HUES6 (cell line): ENCODE measurements at regions not wholly inside any gene's neighbourhood (a gene's known extent, or its start where the extent isn't known, plus 50 kb on each side); places are given as distances from the start of the nearest gene placed in this dataset.

Source experiments
- H3K27ac ChIP-seq: 2 replicates; pipeline ENCODE4 v1.7.0; 2013; ENCODE audit warnings: low read depth, mild to moderate bottlenecking, low read length, inconsistent platforms
- H3K27me3 ChIP-seq: 2 replicates; pipeline ENCODE4 v1.6.1; 2013; ENCODE audit warnings: low read length; ENCODE audit not compliant: control insufficient read depth, insufficient read depth
- H3K36me3 ChIP-seq: 2 replicates; pipeline ENCODE4 v1.6.1; 2013; ENCODE audit warnings: low read length; ENCODE audit not compliant: control insufficient read depth, insufficient read depth
- H3K4me1 ChIP-seq: 2 replicates; pipeline ENCODE4 v1.6.1; 2013; ENCODE audit warnings: low read length; ENCODE audit not compliant: control insufficient read depth, insufficient read depth
- H3K4me3 ChIP-seq: 2 replicates; pipeline ENCODE4 v1.5.1; 2013; ENCODE audit warnings: low read depth, low read length
- H3K9ac ChIP-seq: one replicate; pipeline ENCODE4 v1.6.1; 2013; ENCODE audit warnings: mild to moderate bottlenecking, low read length
- H3K9me3 ChIP-seq: 2 replicates; pipeline ENCODE4 v1.6.1; 2013; ENCODE audit warnings: low read depth, low read length; ENCODE audit not compliant: control insufficient read depth, insufficient read depth

DNA sequence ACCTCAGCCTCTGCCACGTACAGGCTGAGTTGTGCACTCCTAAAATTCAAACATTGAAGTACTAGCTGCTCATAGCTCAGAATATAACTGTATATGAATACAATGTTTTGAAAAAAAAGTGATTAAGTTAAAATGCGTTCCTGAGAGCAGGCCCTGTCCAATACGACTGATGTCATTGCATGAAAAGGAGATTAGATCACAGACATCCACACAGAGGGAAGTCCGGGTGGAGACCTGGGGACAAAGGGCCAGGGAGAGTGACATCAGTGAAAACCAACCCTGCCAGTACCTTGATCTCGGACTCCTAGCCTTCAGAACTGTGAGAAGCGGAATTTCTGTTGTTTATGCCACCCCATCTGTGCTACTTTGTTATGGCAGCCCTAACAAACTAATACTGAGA, 311.4 kb upstream of the NR2F2 start:
- no peaks in the 10 kb centered on the region for H3K27me3 ChIP-seq
- no peak overlapping the region for H3K9ac ChIP-seq
- H3K9me3 ChIP-seq = peaks cover 4% of the 10 kb centered on the region; the same call in 1 of the 2 replicates
- no peak overlapping the region for H3K27ac ChIP-seq
- H3K4me3 ChIP-seq = no peak overlapping the region
- no peaks in the 10 kb centered on the region for H3K36me3 ChIP-seq
- H3K4me1 ChIP-seq = no peaks in the 10 kb centered on the region

DNA sequence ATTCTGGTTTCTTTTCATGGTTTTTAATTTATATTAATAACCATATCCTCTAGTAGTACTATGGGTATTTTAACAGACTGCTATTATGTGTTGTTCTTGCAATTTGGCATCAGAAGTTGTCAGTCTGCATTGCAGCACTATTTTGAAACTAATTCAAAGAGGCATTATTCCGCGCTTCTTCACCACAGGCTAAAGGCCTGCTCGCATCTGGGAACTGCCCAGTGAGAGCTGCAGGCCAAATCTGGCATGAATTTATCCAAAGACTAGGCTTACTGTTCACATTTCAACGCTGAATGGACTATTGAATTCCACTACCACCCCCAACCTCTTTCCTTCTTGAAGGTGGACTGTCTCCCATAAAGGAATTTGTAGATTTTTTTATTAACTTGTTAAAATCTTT, 310.4 kb upstream of the NR2F2 start:
- Histone ChIP-seq H3K9me3 (peaks cover 4% of the 10 kb centered on the region; the same call in 1 of the 2 replicates), H3K4me3 (no peak overlapping the region), H3K27ac (no peak overlapping the region), H3K9ac (no peak overlapping the region), H3K36me3 (no peaks in the 10 kb centered on the region), H3K4me1 (no peaks in the 10 kb centered on the region), H3K27me3 (no peaks in the 10 kb centered on the region)

DNA sequence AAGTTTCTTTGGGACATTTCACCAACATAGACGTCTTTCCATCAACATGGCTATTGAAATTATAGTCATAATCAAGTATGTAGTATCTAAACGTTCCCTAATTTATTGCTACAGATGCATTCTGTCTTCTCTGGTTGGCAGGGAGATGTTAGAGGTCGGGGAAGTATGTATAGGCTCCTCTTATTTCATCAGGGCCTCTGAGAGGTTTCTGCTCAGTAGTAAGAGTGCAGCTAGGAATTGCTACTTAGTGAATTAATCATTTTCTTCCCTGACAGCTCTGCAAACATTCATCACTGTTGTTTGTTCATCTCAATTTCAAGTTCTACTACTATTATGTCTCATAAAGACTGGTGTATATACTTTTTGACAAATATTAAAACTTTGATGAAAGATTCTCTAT, 309.7 kb upstream of the NR2F2 start:
- Histone ChIP-seq H3K4me3 (no peak overlapping the region), H3K27me3 (no peaks in the 10 kb centered on the region), H3K9ac (no peak overlapping the region), H3K4me1 (no peaks in the 10 kb centered on the region), H3K27ac (no peak overlapping the region), H3K36me3 (no peaks in the 10 kb centered on the region), H3K9me3 (peaks cover 4% of the 10 kb centered on the region; the same call in 1 of the 2 replicates)

DNA sequence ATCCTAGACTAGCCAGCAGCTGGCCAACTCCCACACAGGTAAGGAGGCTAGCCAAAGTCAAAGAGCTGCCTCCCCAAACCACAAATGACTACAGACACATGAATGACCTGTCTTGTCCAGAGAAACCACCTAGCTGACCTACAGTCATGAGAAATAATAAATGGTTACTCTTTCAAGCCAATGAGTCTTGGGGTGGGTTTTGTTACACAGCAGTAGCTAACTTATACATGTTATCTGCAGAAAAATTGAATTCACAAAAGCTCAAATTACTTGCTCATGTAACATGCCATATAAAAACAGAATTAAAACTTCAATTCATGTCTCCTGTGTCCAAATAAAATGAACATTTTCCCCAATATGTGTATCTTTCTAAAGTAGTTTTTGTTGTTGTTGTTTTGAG, 307.4 kb upstream of the NR2F2 start:
- Histone ChIP-seq H3K27me3 (no peaks in the 10 kb centered on the region), H3K4me1 (no peaks in the 10 kb centered on the region), H3K4me3 (no peak overlapping the region), H3K9ac (no peak overlapping the region), H3K36me3 (no peaks in the 10 kb centered on the region), H3K27ac (no peak overlapping the region), H3K9me3 (peaks cover 4% of the 10 kb centered on the region; the same call in 1 of the 2 replicates)

DNA sequence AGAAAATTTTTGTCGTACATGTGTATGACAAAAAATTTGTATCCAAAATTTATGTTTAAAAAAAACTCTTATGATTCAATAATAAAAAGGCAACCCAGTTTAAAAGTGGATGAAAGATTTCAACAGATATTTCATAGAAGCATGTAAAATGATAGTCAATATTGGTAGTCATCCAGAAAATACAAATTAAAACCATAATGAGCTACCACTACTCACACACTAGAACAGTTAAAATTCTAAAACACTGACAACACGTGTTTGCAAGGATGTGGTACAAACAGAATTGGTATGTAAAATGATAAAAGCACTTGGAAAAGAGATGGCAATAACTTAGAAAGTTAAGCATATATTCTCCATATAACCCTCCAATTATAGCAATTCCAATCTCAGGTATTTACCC, 303.0 kb upstream of the NR2F2 start:
- Histone ChIP-seq H3K27me3 (no peaks in the 10 kb centered on the region), H3K4me3 (no peak overlapping the region), H3K27ac (no peak overlapping the region), H3K9ac (no peak overlapping the region), H3K4me1 (no peaks in the 10 kb centered on the region), H3K9me3 (peaks cover 4% of the 10 kb centered on the region; the same call in 1 of the 2 replicates), H3K36me3 (no peaks in the 10 kb centered on the region)

DNA sequence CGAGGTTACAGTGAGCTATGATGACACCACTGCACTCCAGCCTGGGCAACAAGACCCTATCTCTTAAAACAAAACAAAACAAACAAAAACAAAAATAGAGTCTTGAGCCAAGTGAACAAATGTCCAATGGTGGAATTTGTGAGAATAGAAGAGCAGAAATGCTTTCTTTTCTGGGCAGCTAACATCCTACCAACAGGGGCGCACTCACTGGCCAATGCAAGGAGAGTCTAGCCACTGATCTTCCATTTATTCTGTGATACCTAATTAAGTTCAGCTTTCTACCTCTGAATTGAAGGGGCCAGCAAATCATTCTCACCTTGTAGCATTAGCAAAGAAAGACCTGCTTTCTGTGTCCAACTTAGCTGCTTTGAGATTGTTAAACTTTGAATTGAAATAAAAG, 301.9 kb upstream of the NR2F2 start:
- Histone ChIP-seq H3K36me3 (no peaks in the 10 kb centered on the region), H3K9ac (no peak overlapping the region), H3K9me3 (no peaks in the 10 kb centered on the region), H3K4me1 (no peaks in the 10 kb centered on the region), H3K27me3 (no peaks in the 10 kb centered on the region), H3K27ac (no peak overlapping the region), H3K4me3 (no peak overlapping the region)

DNA sequence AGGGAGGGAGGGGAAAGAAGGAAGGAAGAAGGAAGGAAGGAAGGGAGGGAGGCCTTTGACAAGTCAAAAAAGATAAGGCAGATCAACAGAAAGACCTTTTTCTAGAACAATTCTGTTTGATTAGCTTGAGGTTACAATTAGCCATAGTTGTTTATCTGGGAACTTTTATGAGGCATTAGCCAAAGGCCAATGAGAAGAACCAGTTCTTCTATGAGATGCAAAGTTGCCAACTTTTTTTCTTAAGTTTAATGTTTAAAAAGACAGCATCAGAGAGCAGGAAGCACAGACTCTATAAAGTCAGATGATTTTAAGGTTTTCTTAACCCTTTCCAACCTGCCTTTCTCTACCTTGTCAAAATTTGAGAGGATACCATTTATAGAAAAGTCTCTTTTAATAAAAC, 301.3 kb upstream of the NR2F2 start:
- Histone ChIP-seq H3K27ac (no peak overlapping the region), H3K4me1 (no peaks in the 10 kb centered on the region), H3K27me3 (no peaks in the 10 kb centered on the region), H3K4me3 (no peak overlapping the region), H3K9ac (no peak overlapping the region), H3K9me3 (no peaks in the 10 kb centered on the region), H3K36me3 (no peaks in the 10 kb centered on the region)

DNA sequence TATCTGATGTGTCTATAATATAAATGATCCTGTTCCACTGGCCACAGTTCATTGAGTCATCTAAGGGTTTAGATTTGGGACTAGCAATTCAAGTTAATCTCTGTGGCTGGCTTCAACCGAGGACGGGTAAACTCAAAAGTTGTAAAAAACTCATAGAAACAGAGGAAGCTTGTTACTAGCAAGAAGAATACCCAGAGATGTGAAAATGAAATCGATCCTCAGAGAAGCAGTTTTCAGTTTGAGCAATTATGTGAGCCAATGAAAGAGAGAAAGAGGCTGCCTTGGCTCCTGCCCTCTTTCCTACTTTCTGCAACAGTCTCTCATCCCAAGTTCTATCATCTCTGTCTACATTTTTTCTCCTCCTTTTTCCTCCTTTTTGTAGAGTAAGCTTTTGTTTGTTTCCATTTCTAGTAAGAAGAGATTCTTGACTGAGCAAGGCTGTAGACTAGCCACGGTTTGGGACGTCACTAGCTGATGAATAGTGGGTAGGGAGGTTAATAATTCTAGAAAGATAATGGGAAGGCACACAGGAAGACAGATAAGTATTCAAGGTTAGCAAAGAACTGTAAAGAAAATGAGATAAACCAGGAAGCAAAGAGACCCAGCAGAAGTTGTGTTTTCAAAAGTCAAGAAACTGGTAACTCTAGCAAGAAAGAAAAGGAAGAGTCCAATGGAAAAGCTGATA, 298.9 kb upstream of the NR2F2 start:
- no peak overlapping the region for H3K27ac ChIP-seq
- H3K9ac ChIP-seq = no peak overlapping the region
- peaks cover 12% of the 10 kb centered on the region for H3K27me3 ChIP-seq

DNA sequence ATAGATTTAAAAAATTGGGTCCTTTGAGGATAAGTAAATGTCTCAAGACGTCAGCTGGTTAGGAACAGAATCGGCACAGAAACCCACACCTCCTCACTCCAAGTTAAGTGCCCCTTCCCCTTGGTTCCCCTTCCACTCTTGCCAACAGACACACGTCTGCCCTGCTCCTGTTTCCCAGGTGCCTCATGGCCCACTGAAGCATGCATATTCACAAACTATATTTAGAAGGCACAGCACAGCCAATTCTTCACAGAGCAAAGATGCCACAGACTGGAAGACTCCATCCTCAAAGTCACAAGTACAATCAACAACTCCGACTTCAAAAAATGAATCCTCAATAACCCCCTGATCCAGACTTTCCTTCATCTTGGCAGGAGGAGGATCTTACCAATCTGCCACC, 295.4 kb upstream of the NR2F2 start:
- H3K36me3 ChIP-seq = no peaks in the 10 kb centered on the region
- H3K9me3 ChIP-seq = no peaks in the 10 kb centered on the region
- no peak overlapping the region for H3K4me3 ChIP-seq
- H3K9ac ChIP-seq = no peak overlapping the region
- peaks cover 17% of the 10 kb centered on the region for H3K27me3 ChIP-seq
- peaks cover 10% of the 10 kb centered on the region for H3K4me1 ChIP-seq
- no peak overlapping the region for H3K27ac ChIP-seq

More for the DNA sequence above, 298.9 kb upstream of the NR2F2 start:
- peaks cover 4% of the 10 kb centered on the region for H3K4me1 ChIP-seq
- no peaks in the 10 kb centered on the region for H3K9me3 ChIP-seq
- H3K36me3 ChIP-seq = no peaks in the 10 kb centered on the region
- no peak overlapping the region for H3K4me3 ChIP-seq

DNA sequence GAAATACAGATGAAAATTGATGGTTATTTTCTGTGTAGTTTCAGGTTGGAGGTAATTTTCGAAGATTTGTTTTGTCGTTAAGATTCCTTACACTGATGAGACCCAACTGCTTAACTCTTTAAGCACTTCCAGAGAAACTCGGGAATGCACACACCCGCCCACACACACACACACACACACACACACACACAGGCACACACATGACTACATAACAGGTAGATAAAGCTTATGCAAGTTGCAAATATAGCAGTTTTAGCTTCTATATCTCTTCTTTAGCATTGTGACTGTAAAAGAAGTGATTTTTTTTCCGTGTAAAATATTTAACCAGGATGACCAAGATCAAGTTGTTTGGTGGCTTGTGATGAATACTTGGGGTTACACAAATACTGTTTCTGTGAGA, 294.9 kb upstream of the NR2F2 start:
- no peak overlapping the region for H3K4me3 ChIP-seq
- no peaks in the 10 kb centered on the region for H3K36me3 ChIP-seq
- no peaks in the 10 kb centered on the region for H3K9me3 ChIP-seq
- H3K27ac ChIP-seq = no peak overlapping the region
- peaks cover 10% of the 10 kb centered on the region for H3K4me1 ChIP-seq
- H3K9ac ChIP-seq = no peak overlapping the region
- peaks cover 17% of the 10 kb centered on the region for H3K27me3 ChIP-seq

DNA sequence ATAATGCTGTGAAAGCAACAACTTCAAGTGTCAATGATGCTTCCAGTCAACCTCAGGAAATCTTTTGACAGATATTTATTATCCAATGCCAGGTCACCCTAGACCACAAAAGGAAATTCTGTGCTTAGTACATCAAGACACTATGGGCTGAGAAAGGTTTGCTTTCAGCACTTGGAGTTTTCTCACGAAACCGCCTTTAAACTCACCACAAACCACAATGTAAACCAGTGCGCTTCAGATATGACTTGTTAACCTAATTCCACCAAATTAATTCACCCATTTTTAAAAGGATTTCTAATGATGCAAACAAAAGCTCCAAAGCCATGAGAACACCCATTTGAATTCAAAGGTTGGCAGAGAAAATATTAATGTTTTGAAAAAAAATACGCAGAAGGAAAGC, 292.9 kb upstream of the NR2F2 start:
- Histone ChIP-seq H3K27ac (no peak overlapping the region), H3K4me3 (no peak overlapping the region), H3K9ac (no peak overlapping the region), H3K9me3 (no peaks in the 10 kb centered on the region), H3K27me3 (peaks cover 21% of the 10 kb centered on the region), H3K36me3 (no peaks in the 10 kb centered on the region), H3K4me1 (peaks cover 10% of the 10 kb centered on the region)
